CD4-positive, alpha-beta T cell treated with Interleukin-21 for 1 hour (primary cell): ENCODE measurements at regions not wholly inside any gene's neighbourhood (a gene's known extent, or its start where the extent isn't known, plus 50 kb on each side); places are given as distances from the start of the nearest gene placed in this dataset.
"Not testable (repeated sequence)": the region's sequence is repeated elsewhere in the genome, so short reads cannot be mapped to it uniquely, and the experiment has no call there.

Experiments
- DNase-seq: peaks from one replicate; pipeline ENCODE4 v3.0.0-alpha.2; 2020

DNA sequence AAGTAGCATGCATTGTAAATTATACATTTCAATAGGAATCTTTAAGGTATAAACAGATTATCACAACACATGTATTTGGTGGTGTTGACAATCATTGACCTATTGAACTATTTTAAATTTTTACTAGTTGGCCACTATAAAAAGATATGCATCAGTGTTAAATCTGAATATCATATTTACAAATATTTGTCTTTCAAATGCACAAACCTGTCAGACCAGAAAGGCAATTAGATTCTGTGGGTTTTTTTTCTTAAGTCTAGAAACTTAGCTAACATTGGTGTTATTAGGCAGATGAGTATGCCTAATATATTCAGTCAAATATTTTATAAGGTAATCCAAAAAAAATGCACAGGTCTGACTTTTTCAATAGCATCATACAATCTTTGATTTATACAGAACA is 241.4 kb upstream of the DGKB start:
- no peak for DNase-seq

DNA sequence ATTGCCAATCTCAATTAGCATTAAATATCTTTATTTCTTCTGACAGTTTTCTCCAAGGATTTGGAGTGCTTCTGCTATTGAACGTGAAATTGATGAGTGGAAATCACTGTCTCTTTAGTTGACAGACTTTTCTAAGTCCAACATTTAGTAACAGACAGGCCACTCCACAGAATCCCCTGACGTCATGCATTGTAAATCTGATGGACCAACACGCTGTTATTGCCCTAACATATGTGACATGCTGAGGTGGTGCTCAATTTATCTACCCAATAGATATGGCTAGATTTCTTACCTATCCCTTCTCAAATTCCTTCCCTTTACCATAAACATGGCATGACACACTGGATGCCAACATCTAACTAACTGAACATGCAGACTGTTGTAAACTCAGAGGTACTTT is 240.6 kb upstream of the DGKB start:
- no peak for DNase-seq

DNA sequence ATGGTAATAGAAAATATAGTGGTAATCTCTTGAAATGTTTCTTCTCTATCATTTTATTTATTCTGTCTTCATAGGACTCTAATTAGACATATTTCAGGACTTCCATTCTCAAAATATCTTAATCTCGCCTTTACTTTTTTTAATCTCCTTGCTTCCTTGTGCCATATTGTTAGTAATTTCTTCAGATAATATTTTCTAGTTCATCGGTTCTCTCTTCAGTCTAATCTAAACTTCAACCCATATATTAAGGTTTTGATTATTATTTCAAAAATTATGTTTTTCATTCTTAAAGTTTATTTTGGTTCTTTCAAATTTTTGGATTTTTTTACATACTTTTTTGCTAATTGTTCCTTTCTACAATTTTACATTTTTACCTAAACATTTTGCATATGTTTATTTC is 237.9 kb upstream of the DGKB start:
- no peak for DNase-seq

DNA sequence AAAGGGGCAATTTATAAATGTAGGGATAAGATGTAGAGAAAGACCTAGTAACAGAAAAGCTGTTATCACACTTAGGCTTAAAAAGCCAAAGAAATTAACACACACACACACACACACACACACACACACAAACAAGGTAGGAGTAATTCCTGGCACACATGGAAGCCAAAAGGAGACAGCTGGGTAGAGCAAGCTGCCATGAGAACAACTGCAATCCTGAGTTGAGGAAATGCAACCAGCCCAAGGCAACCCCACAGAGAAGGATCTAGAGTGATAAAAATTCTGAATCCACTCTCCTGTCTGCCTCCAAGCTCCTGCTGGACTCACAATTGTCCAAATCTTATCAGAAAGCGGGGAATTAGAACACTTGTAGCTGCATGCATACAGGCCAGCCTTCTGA is 229.1 kb upstream of the DGKB start:
- DNase-seq, result no peak

DNA sequence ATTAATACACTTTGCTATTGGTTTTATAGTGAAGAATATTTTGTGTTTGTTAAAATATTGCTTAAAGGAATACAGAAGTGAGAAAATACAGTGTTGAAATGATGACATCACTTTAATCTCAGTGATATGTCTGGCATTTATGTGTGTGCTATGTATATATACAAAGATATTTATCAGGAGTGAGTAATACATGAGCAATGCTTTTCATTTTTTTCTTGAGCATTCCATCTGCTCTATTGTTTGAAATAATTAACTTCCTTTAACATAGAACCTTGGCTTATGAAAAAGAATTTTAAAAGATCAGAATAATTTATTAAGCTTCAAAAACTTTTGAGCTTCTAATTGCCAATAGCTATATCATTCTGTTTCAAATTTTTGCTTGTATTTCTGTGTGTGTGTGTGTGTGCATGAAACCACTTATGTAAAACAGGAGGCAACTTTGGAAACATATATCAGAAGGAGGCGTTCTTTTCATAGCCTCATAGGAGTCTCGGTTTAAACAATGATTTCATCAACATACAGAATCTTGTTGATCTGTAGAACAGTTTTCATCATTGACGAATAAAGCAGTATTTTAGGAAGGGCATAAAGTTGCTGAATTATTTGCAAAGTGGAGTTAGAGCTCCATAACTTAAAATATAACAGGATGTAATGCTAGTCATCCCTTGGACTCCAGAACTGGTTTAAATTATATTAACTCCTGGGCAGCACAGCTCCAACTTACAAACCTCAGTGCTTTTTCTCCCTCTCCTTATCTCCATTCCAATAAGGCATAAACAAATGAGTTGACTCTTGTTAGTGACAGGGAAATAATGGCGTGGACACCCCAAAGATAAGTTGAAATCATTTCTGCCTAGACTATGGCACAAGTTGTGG is 228.4 kb upstream of the DGKB start:
- no peak for DNase-seq

DNA sequence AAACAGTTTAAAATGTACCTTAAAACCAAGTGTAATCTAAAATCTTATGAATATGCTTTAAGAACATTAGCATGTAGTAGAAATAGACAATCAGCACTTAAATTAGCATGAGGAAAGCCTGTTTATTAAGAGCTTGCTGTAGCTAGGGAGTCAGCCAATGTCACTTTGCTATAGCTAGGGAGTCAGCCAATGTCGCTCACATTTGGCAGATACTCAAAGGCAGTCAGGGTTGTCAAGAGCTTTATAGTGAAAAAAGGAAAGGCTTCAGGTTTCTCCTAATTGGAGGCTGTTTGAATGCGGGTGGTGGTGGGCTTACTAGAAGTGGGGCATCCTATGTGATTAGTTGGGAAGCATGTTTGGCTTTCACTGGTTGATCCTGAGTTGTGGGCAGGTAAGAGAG is 226.2 kb upstream of the DGKB start:
- no peak for DNase-seq

DNA sequence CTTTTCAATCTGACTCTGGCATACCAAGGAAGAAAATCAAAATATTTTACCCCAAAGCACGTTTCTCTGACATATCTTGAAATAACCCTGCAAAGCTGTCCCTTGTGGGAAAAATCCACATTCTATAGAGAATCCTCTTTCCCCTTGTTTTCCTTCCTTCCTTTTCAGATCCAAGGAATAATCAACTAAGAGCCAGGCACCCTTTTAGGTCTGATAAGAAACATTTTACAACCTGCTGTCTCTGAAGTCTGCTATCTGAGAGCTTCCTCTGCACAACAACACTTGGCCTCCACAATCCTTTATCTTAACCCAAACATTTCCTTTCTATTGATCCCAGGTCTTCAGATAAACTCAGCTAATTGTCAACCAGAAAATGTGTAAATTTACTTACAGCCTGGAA is 224.1 kb upstream of the DGKB start:
- DNase-seq, result not testable (repeated sequence)

DNA sequence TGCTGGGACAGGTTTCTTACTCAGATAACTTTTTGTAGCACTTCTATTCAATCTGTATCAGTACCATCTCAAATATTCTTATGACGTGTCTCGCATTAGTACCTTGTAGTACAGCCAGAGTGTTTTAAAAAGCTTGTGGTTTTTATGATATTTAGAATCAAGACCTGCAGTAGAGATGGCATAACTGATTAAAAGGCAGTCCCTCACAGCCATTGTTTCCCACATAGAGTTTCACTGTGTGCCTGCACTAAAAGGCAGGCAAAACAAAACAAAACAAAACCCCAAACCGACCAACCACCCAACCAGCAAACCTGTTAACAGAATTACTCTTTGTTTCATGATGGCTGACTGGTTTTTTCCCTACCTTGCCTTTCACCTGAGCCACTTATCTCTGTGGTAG is 221.3 kb upstream of the DGKB start:
- DNase-seq, result no peak

DNA sequence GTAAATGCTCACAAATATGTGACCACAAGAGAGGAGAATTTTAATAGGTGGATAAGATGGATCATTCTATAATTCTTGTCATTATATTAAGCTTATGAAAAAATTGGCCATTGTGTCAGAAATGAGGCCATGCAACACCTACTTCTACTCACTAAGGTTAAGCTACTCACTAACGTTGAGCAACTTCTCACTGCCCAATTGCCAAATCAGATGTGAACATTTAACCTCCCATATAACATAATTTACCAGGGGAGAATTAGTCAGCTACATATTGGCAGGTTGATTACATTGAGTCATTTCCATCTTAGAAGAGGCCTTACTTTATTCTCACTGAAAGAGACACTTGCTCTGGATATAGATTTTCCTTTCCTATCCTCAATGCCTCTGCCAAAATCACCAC is 211.2 kb upstream of the DGKB start:
- no peak for DNase-seq

DNA sequence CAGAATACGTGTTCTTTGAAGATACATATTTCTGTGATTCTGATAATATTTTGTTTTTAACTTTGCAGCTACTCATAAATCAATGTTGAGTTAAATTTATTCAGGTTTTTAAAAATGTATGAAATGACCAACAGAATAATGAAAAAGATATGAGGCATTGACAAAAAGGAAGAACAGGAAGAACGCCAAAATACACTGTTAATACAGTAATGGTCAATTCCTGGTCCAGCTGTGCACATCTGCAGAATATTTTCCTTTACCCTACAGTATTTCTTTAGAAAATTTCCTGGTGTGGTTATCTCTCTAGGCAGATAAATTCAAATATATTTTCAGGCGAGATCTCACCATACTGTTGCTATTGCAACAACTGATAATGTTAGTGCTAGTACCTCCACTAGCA is 203.2 kb upstream of the DGKB start:
- no peak for DNase-seq

DNA sequence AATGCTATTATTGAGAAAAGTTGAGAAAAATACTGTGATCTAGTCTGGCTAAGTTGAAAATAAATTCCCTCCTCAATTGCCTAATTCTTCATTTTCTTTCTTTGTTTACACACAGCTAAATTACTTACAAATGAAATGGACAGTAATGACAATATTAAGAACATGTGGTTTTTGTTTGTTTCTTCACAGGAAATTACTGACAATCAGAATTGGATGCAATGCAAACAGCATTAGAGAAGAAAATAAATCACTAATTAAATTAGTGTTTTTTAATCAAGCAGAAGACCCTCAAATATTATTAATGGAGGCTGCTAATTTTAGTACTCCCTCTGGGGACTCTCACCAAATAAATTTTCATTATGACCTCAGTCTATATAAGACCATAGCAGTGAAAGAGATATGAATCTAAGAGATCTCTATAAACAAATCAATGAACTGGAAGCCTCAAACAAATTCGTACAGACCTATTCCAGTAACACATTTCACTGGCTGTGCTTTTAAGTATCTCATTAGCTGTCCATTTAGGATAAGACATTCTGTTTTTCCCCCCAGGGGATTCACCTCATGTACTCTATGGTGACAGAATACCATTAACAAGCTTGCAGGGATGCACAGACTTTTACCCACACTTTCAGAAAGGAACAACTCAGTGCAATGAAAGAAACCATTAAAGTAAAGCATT is 202.0 kb upstream of the DGKB start:
- DNase-seq, result no peak

DNA sequence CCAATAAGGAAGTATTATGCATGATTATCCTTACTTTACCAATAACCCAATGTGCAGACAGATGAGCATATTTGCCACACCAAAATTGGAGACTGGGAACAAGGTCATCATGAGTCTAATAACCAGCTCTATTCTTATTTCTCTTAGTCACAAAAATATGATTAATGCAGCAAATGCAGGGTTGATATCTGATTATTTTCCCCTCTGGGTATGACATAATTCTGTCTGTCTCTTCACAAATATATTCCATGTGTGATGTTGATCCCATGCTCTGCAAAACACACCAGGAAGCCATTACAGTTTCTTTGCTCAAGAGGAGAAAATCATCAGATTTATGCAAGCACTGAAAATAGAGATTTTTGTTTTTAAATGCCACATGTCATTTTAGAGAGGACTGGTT is 196.5 kb upstream of the DGKB start:
- no peak for DNase-seq

DNA sequence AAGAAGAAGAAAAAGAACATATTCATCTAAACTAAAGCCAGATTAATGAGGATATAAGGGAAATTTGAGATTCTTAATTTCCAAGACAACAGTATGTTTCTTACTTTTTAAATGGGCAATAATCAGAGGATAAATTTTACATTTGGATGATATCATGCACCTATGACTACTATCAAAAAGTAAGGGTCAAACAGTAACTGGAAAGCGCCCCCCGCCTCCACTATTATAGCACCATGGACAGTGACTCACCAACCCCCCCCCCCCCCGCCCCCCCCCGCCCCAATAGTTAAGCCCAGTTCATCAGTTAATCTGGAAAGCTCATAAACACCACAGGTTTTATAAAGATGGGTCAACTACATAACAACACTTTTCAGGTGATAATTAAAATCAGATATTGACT is 194.3 kb upstream of the DGKB start:
- no peak for DNase-seq

DNA sequence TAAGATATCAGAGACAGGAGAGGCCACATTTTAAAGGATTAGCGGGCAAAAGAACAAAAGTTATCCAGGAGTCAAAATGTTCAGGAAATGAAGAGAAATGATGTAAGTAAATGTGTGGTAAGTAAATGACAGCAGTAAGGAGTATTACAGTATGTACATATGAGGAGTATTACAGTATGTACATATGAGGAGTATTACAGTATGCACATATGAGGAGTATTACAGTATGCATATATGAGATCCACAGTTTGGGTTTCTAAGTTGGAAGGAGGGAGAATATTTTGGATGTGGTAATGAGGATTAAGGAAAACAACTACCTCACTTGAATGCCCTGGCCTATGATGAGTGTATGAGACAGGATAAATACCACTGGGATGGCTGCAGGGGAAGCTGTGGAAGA is 192.4 kb upstream of the DGKB start:
- DNase-seq, result no peak

DNA sequence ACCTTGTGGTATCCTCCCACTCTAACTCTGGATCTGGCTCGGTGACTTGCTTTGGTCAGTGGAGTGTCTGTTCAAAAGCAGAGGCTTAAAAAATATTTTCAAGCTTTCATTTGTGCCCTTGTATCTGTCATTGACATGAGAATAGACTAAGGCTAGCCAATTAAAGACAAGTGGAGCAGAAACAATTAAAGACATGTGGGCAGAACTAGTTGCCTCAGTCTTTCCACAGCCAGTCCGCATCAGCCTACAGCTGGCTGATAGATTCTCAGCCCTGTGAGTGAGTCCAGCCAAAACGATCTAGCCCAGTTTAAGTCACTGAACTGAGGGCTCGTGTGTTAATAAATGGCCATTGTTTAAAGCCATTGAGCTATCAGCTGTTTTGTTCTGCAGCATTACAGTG is 185.2 kb upstream of the DGKB start:
- DNase-seq, result no peak

DNA sequence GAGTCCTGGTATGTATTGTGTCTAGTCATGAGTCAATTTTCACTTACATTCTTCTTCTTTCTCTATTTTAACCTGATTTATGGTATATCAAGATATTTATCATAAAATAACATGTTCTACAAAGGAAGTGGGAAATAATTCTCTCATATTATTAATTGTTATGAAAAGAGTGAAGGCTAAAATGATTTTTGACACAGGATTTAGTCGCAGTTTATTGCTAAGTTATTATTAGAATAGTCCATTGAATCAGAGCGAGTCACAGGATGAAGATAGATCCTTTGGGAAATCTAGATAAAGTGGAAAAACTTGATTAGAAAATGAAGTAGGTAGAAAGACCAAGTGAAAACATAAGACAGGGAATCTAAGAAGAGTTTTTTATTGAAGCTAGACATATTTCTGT is 184.3 kb upstream of the DGKB start:
- no peak for DNase-seq

DNA sequence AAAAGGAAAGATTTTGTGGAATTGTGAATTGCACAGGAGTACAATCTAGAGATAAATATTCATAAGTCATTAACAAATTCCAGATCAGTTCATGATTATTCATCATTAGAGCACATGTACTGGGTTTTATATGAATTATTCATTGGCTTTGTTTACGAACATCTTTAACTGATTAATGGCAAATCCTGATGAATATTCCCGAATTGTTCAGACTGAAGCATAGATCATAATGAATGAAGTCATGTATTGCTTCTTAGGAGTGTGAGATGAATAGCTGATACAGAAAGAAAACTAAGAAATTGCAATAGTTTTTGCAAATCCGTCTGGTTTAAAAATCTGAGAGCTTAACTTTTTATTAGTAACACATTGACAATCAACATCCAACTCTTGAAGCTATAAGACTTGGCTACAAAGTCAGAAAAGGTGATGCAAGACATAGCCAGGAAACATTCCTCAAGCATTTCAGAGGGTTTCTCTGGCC is 183.6 kb upstream of the DGKB start:
- DNase-seq, result no peak

DNA sequence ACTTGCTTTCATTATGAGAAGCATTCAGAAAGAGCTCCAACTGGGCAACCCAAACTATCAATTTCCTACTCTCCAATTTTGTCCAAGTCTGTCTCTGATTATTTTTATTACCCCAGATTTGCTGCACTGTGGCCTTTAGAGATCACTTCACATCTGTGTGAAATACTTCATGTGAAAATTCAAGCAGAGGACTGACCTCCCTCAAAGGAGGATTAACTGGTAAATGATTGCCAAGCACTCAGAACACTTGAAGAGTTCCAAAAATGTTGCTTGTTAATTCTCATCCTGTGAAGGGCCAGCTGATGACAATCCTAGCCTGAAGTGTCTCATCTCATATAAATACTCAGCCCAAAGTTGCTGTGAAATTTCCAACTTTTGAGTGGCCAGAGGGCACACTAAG is 182.8 kb upstream of the DGKB start:
- no peak for DNase-seq

DNA sequence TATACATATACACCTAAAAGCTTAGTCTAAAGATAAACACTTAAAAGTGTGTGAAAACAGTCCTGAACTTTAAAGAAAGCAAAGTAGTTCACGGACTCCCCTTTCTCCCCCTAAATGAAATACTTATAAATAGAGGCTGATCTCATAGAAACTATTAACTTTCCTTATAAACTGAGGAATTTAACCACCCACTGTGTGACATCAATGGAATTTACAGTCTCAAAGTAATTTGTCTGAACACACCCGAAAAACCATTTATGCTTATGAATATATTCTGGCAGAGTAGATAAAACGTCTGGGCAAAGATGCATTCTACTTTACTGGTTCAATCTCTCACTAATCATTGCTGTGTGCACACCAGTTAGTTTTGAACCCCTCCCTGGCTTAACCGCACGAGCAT is 181.8 kb upstream of the DGKB start:
- DNase-seq, result no peak

DNA sequence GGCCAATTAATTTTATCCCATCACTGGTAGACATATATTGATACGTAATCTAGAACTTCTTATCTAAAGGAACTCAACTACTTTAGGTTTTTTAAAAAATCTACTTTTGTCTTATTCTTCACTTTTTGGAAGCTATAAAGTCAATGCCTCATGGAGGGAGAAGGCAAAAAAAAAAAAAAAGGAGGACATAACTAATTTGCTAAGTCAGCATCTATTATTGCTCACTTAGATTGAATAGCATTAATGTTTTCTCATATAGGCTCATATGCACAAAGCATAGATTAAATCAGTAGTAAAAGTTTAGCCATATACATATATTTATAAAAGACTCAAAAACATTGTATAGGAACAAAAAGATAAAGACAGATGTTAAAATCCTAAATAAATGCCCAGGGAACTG is 179.3 kb upstream of the DGKB start:
- DNase-seq, result no peak

DNA sequence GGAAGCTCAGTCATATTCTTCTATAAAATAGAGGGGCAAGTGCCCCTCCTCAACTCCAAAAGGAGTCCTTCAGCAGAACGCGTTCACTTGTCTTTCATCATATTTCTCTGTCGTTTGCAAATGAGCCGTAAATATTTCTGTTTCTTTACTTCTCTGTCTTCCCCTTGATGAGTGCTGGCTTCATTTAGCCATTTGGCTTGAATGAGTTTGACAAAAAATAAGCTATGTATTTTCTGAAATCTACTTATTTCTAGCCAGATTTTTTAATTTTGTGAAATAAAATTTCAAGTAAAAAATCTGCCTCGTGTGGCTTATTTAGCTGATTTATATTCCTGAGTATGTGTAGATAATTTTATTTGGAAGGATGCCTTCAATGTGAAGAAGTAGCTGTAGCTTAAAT is 170.8 kb upstream of the DGKB start:
- DNase-seq, result no peak

DNA sequence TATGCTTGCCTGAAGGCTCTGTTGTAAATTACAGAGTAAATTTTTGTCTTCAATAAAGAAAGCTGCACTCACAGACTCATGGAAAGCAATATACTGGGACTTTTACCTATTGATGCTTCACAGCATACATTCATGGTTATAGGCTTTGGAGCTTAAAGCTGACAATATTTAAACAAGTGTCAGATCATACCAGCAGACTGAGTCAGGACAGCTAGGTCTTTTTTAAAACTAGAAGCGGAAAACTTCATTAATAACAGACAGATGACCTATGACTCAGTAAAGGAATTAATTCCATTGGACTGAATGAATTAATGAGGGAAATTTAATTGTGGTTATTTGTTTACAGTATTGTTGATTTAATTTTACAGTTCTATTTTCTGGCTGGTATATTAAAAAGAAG is 165.8 kb upstream of the DGKB start:
- no peak for DNase-seq

DNA sequence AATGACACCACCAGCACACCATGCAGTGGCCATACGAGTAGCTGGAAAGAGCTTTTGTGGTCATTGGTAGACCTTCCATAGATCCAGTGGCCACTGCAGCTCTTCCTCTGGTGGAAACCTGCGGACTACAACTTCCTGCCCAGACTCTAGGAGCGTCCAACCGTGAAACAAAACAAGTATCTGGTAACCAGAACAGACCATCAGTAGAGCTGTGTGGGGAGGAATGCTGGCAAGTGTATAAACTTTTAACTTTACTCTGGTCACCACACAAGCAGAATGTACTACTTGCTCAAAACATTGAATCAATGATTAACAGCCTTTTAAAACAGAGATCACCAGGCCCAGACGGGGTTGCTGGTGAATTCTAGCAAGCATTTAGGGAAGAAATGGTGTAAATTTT is 154.7 kb upstream of the DGKB start:
- no peak for DNase-seq

DNA sequence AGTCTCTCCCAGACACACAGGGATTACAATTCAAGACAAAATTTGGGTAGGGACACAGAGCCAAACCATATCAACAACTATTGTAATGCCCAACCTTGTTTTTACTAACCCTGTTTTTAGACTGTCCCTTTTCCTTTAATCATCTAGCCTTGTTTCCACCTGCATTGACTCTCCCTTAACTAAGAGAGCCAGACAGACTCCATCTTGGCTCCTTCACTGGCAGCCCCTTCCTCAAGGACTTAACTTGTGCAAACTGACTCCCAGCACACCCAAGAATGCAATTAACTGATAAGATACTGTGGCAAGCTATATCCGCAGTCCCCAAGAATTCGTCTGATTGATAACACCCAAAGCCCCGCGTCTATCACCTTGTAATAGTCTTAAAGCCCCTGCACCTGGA is 151.8 kb upstream of the DGKB start:
- not testable (repeated sequence) for DNase-seq

DNA sequence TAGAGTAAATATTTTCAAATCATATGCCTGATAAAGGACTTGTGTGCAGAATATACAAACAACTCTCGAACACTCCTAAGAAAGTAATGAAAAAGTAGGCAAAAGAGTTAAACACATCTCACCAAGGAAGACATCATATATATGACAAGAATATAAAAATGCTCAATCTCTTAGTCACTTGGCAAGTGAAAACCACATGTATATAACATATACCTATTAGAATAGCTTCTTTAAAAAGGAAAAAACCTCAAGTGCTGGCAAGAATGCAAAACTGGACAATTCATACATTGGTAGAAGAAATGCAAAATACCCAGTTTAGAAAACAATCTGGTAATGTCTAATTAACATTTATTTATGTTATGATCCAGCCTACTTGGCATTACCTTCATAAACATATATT is 146.6 kb upstream of the DGKB start:
- no peak for DNase-seq
